ENCODE measurements at regions not wholly inside any gene's neighbourhood (a gene's known extent, or its start where the extent isn't known, plus 50 kb on each side); places are given as distances from the start of the nearest gene placed in this dataset.
A peak's percentile ranks its signal among the peaks of the same experiment; 100 is the strongest.

DNA sequence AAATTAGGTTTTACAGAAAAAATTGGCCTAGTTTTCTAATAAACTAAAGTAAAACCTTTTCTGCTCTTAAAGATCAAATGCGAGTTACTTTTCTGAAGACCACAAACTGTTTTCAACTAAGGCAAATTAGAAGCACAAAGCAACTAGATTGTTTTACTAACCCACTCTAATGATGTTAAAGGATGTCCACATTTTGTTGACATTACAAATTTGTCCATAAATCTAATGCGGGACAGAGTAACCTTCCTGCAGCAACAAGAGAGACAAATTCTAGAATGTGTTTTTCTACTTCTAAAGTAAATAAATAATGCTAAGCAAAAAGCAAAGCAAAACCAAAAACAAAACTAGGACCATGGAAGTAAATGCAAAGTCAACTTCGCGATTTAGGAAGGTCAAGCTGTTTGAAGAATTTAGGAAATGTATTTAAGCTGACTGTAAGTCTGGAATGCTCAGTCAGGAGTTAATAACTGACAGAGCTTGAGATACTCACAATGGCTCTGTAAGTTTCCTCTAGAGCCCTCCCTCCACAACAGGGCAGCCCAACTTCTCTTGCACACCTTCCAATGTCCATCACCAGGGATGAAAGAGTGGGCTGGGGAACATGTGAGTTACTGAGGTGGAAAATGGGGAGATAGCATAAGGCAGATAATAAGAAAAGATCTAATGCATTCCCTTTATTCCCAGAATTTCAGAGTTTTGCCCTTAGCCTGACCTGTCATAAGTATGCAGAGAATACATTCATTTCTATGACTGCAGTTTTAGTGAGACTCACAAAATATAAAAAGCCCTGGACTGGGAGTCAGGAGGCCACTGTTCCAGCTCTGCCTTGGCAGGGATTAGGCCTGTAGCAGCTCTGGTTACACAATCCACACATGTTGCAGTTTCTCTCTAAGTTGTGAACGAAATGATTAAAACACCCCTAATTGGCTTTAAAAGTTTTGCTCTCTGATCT is 158.8 kb downstream of the FOXA2 start (continued):
- TF ChIP-seq, protein P1, sequence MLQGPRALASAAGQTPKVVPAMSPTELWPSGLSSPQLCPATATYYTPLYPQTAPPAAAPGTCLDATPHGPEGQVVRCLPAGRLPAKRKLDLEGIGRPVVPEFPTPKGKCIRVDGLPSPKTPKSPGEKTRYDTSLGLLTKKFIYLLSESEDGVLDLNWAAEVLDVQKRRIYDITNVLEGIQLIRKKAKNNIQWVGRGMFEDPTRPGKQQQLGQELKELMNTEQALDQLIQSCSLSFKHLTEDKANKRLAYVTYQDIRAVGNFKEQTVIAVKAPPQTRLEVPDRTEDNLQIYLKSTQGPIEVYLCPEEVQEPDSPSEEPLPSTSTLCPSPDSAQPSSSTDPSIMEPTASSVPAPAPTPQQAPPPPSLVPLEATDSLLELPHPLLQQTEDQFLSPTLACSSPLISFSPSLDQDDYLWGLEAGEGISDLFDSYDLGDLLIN (CRISPR knock-in tag; IDR thresholded peaks at IDR 0.05; ENCODE audit: borderline replicate concordance) = no peak
- TF ChIP-seq IRF2 (CRISPR knock-in tag; IDR thresholded peaks at IDR 0.05) (peak; percentile 15; the same call in 1 of the 2 replicates), ESRRA (CRISPR knock-in tag; IDR thresholded peaks at IDR 0.05; ENCODE audit: low read depth) (peak; percentile 58; the same call in 1 of the 2 replicates), FOXK2 (IDR thresholded peaks at IDR 0.05) (no peak), ZNF841 (CRISPR knock-in tag; IDR thresholded peaks at IDR 0.05; ENCODE audit: borderline replicate concordance) (no peak), IRF9 (CRISPR knock-in tag; IDR thresholded peaks at IDR 0.05; ENCODE audit: borderline replicate concordance) (no peak), DPF2 (CRISPR knock-in tag; IDR thresholded peaks at IDR 0.05; ENCODE audit: borderline replicate concordance, low read depth) (no peak), ZBTB21 (CRISPR knock-in tag; IDR thresholded peaks at IDR 0.05) (no peak), SNAPC2 (CRISPR knock-in tag; IDR thresholded peaks at IDR 0.05) (no peak), ZNF34 (CRISPR knock-in tag; IDR thresholded peaks at IDR 0.05; ENCODE audit: borderline replicate concordance) (no peak), ZNF3 (CRISPR knock-in tag; IDR thresholded peaks at IDR 0.05) (no peak), DNMT1 (CRISPR knock-in tag; IDR thresholded peaks at IDR 0.05) (no peak), NR2F1 (CRISPR knock-in tag; IDR thresholded peaks at IDR 0.05) (no peak), ZNF496 (CRISPR knock-in tag; IDR thresholded peaks at IDR 0.05; ENCODE audit: insufficient replicate concordance) (no peak), KLF6 (CRISPR knock-in tag; IDR thresholded peaks at IDR 0.05) (no peak), ZNF7 (CRISPR knock-in tag; IDR thresholded peaks at IDR 0.05) (no peak), ZNF724P (CRISPR knock-in tag; IDR thresholded peaks at IDR 0.05; ENCODE audit: borderline replicate concordance) (0 out of 2 replicates have a peak, but pooled peaks have one; percentile 17), JUND (CRISPR knock-in tag; IDR thresholded peaks at IDR 0.05) (no peak), PHF20 (CRISPR knock-in tag; IDR thresholded peaks at IDR 0.05) (no peak), KLF9 (CRISPR knock-in tag; IDR thresholded peaks at IDR 0.05; ENCODE audit: low read depth) (no peak), NBN (conservative IDR thresholded peaks at IDR 0.05) (no peak), UBTF (CRISPR knock-in tag; IDR thresholded peaks at IDR 0.05) (no peak), ISL2 (CRISPR knock-in tag; IDR thresholded peaks at IDR 0.05) (peak; percentile 49), JARID2 (CRISPR knock-in tag; IDR thresholded peaks at IDR 0.05; ENCODE audit: insufficient replicate concordance) (no peak), NR2C2 (CRISPR knock-in tag; IDR thresholded peaks at IDR 0.05; ENCODE audit: borderline replicate concordance) (no peak)

Data from HepG2 (cell line).